K562 (cell line): ENCODE measurements at regions not wholly inside any gene's neighbourhood (a gene's known extent, or its start where the extent isn't known, plus 50 kb on each side); places are given as distances from the start of the nearest gene placed in this dataset.

ENCODE experiments used
- ARHGAP35 ChIP-seq: fragments of 450-650 bp; IDR thresholded peaks from 2 replicates; pipeline ENCODE4 v1.6.1; 2018; ENCODE audit not compliant: partially characterized antibody
- ATF7 ChIP-seq: fragments of 450-650 bp; IDR thresholded peaks from 2 replicates; pipeline ENCODE4 v1.7.1; 2014; ENCODE audit warnings: mild to moderate bottlenecking, moderate library complexity
- GABPA ChIP-seq: fragments of 200-800 bp; sonication (Bioruptor generic); conservative IDR thresholded peaks from 2 replicates; pipeline ENCODE4 v1.6.1; 2016; ENCODE audit warnings: low read depth, missing genetic modification characterization, missing compliant biosample characterization
- GTF3C2 ChIP-seq: IDR thresholded peaks from 3 replicates; pipeline ENCODE4 v1.6.1; 2011; ENCODE audit warnings: borderline replicate concordance, mild to moderate bottlenecking, moderate library complexity; ENCODE audit not compliant: insufficient read length; ENCODE audit errors: extremely low read depth
- HIVEP1 ChIP-seq: fragments of 250-450 bp; sonication (Bioruptor Pico); IDR thresholded peaks from 2 replicates; pipeline ENCODE4 v1.4.0; 2020; ENCODE audit warnings: mild to moderate bottlenecking
- HMGN3 ChIP-seq: IDR thresholded peaks from 2 replicates; pipeline ENCODE4 v1.6.1; 2011; ENCODE audit warnings: borderline replicate concordance, low read depth, mild to moderate bottlenecking, mixed read lengths, low read length; ENCODE audit not compliant: insufficient read length; ENCODE audit errors: extremely low read depth
- KAT8 ChIP-seq: fragments of 450-650 bp; IDR thresholded peaks from 2 replicates; pipeline ENCODE4 v1.6.1; 2016; ENCODE audit warnings: low read depth, mild to moderate bottlenecking
- ZBTB1 ChIP-seq: sonication (generic); formaldehyde crosslinking; IDR thresholded peaks from 2 replicates; pipeline ENCODE4 v1.8.1; 2023; ENCODE audit warnings: missing genetic modification reagents, low read depth, mild to moderate bottlenecking, borderline replicate concordance
- ZBTB34 ChIP-seq: fragments of 250-450 bp; sonication (Bioruptor Pico); IDR thresholded peaks from 2 replicates; pipeline ENCODE4 v1.8.0; 2021; ENCODE audit warnings: mild to moderate bottlenecking, moderate library complexity
- ZEB2 ChIP-seq: fragments of 450-650 bp; IDR thresholded peaks from 2 replicates; pipeline ENCODE4 v1.6.1; 2016
- ZNF12 ChIP-seq: sonication (generic); formaldehyde crosslinking; IDR thresholded peaks from 2 replicates; pipeline ENCODE4 v1.4.0; 2020; ENCODE audit warnings: mild to moderate bottlenecking, missing genetic modification reagents
- ZNF41 ChIP-seq: fragments of 250-450 bp; sonication (Bioruptor Pico); conservative IDR thresholded peaks from 2 replicates; pipeline ENCODE4 v1.4.0; 2020; ENCODE audit warnings: mild to moderate bottlenecking
- ZNF436 ChIP-seq: fragments of 250-450, 450-650 bp; sonication (Bioruptor Pico); formaldehyde crosslinking; IDR thresholded peaks from 2 replicates; pipeline ENCODE4 v1.7.0; 2020; ENCODE audit warnings: mild to moderate bottlenecking
- TF ChIP-seq, protein P1 (sequence below): fragments of 250-450 bp; sonication (Bioruptor Pico); IDR thresholded peaks from 2 replicates; pipeline ENCODE4 v1.9.0; 2021; ENCODE audit warnings: mild to moderate bottlenecking, inconsistent platforms
- TF ChIP-seq, protein P2 (sequence below): IDR thresholded peaks from 3 replicates; pipeline ENCODE4 v1.6.1; 2011; ENCODE audit warnings: borderline replicate concordance, mild to moderate bottlenecking; ENCODE audit not compliant: insufficient read length, insufficient read depth
- TF ChIP-seq, protein P3 (sequence below): fragments of 250-450 bp; sonication (Bioruptor Pico); IDR thresholded peaks from 2 replicates; pipeline ENCODE4 v1.5.0; 2021; ENCODE audit warnings: mild to moderate bottlenecking, borderline replicate concordance

DNA sequence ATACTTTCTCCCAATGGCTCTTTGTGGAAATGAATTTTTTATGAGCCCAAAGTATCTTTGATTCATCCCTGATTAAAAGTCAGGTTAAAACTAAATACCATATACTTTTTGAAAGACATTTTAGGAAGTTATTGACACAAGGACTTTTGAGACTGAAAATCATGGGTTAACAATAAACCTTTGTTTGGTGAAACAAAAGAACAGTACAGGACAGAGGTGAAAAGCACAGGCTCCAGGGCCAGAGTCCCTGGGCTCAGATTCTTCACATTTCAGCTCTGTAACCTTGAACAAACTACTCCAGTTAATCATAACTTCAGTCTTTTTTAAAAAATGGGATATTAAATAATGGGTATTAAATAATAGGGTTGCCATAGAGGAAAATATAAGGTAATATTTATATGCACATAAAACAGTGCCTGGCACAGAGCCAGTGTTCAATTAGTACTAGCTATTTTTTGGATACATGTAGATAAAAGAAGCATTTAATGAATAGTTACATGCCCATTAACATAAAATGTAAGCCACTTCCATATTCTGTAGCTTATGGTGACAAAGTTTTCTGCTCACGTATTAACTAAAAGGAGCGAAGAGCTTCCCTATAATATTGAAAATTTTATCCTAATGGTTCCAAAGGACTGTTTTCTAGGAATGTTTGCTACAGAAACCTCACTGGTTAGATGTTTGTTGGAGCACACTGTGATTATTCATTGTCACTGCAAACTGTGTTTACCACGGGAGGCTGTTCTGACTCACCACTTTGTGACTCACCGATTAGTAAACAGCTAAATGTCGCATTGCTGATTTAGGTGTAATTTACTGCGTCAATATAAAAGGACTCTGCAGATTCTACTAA lies 255.4 kb downstream of the DAD1 start (continued):
- TF ChIP-seq, protein P1, sequence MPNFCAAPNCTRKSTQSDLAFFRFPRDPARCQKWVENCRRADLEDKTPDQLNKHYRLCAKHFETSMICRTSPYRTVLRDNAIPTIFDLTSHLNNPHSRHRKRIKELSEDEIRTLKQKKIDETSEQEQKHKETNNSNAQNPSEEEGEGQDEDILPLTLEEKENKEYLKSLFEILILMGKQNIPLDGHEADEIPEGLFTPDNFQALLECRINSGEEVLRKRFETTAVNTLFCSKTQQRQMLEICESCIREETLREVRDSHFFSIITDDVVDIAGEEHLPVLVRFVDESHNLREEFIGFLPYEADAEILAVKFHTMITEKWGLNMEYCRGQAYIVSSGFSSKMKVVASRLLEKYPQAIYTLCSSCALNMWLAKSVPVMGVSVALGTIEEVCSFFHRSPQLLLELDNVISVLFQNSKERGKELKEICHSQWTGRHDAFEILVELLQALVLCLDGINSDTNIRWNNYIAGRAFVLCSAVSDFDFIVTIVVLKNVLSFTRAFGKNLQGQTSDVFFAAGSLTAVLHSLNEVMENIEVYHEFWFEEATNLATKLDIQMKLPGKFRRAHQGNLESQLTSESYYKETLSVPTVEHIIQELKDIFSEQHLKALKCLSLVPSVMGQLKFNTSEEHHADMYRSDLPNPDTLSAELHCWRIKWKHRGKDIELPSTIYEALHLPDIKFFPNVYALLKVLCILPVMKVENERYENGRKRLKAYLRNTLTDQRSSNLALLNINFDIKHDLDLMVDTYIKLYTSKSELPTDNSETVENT (CRISPR knock-in tag): no peak
- TF ChIP-seq HMGN3: no peak
- no peak for TF ChIP-seq ZNF41
- TF ChIP-seq ZBTB1 (CRISPR knock-in tag): no peak
- TF ChIP-seq ARHGAP35: no peak
- TF ChIP-seq HIVEP1: no peak
- no peak for TF ChIP-seq GABPA (tag)
- TF ChIP-seq GTF3C2: no peak
- no peak for TF ChIP-seq ZNF12
- TF ChIP-seq, protein P2, sequence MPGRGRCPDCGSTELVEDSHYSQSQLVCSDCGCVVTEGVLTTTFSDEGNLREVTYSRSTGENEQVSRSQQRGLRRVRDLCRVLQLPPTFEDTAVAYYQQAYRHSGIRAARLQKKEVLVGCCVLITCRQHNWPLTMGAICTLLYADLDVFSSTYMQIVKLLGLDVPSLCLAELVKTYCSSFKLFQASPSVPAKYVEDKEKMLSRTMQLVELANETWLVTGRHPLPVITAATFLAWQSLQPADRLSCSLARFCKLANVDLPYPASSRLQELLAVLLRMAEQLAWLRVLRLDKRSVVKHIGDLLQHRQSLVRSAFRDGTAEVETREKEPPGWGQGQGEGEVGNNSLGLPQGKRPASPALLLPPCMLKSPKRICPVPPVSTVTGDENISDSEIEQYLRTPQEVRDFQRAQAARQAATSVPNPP: no peak
- no peak for TF ChIP-seq ZNF436
- TF ChIP-seq ZEB2: no peak
- no peak for TF ChIP-seq KAT8
- TF ChIP-seq ZBTB34 (CRISPR knock-in tag): no peak
- TF ChIP-seq, protein P3, sequence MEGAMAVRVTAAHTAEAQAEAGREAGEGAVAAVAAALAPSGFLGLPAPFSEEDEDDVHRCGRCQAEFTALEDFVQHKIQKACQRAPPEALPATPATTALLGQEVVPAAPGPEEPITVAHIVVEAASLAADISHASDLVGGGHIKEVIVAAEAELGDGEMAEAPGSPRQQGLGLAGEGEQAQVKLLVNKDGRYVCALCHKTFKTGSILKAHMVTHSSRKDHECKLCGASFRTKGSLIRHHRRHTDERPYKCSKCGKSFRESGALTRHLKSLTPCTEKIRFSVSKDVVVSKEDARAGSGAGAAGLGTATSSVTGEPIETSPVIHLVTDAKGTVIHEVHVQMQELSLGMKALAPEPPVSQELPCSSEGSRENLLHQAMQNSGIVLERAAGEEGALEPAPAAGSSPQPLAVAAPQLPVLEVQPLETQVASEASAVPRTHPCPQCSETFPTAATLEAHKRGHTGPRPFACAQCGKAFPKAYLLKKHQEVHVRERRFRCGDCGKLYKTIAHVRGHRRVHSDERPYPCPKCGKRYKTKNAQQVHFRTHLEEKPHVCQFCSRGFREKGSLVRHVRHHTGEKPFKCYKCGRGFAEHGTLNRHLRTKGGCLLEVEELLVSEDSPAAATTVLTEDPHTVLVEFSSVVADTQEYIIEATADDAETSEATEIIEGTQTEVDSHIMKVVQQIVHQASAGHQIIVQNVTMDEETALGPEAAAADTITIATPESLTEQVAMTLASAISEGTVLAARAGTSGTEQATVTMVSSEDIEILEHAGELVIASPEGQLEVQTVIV (CRISPR knock-in tag): no peak
- TF ChIP-seq ATF7: 0 out of 2 replicates have a peak, but pooled peaks have one; percentile 24
